ENCODE measurements at regions not wholly inside any gene's neighbourhood (a gene's known extent, or its start where the extent isn't known, plus 50 kb on each side); places are given as distances from the start of the nearest gene placed in this dataset.
A peak's percentile ranks its signal among the peaks of the same experiment; 100 is the strongest.

- Mint-ChIP-seq H3K27me3 (ENCODE audit: low read depth) (peaks cover 18% of the 10 kb centered on the region), H3K4me3 (no peak overlapping the region), H3K9me3 (peaks cover 20% of the 10 kb centered on the region), H3K36me3 (ENCODE audit: low read depth) (no peaks in the 10 kb centered on the region), H3K27ac (peak overlapping the region in 1 of 3 experiments; percentile 20), H3K4me1 (peaks cover 43% of the 10 kb centered on the region)
- no peak for TF ChIP-seq CTCF (IDR thresholded peaks at IDR 0.05; ENCODE audit: unreplicated experiment in 3 of 3)
Measured at GRCh38 chr2:239536186-239536585, 135.4 kb upstream of the HDAC4 start.

GRCh38 chr2:239535413-239536144 lies 134.8 kb upstream of the HDAC4 start:
- peaks cover 23% of the 10 kb centered on the region for H3K27me3 Mint-ChIP-seq (ENCODE audit: low read depth)

GRCh38 chr2:239534581-239535412 lies 134.0 kb upstream of the HDAC4 start:
- Mint-ChIP-seq H3K4me3 (no peak overlapping the region), H3K4me1 (peaks cover 44% of the 10 kb centered on the region), H3K36me3 (ENCODE audit: low read depth) (peaks cover 7% of the 10 kb centered on the region), H3K27me3 (ENCODE audit: low read depth) (peaks cover 28% of the 10 kb centered on the region), H3K9me3 (peaks cover 23% of the 10 kb centered on the region), H3K27ac (peak overlapping the region in 2 of 3 experiments; percentile 89 to 96)
- TF ChIP-seq CTCF (IDR thresholded peaks at IDR 0.05; ENCODE audit: unreplicated experiment in 3 of 3), result no peak

More at GRCh38 chr2:239535413-239536144, 134.8 kb upstream of the HDAC4 start:
- Mint-ChIP-seq H3K4me3 (no peak overlapping the region), H3K27ac (peak overlapping the region in 1 of 3 experiments; percentile 20), H3K36me3 (ENCODE audit: low read depth) (peaks cover 2% of the 10 kb centered on the region), H3K4me1 (peaks cover 43% of the 10 kb centered on the region), H3K9me3 (peaks cover 22% of the 10 kb centered on the region)
- TF ChIP-seq CTCF (IDR thresholded peaks at IDR 0.05; ENCODE audit: unreplicated experiment in 3 of 3), result no peak

GRCh38 chr2:239533569-239534316 lies 132.9 kb upstream of the HDAC4 start:
- H3K27me3 Mint-ChIP-seq (ENCODE audit: low read depth), result peaks cover 28% of the 10 kb centered on the region
- H3K4me1 Mint-ChIP-seq, result peaks cover 40% of the 10 kb centered on the region
- TF ChIP-seq CTCF (IDR thresholded peaks at IDR 0.05; ENCODE audit: unreplicated experiment in 3 of 3), result no peak
- H3K27ac Mint-ChIP-seq, result peak overlapping the region; percentile 58 to 96 (median 89)
- H3K9me3 Mint-ChIP-seq, result peaks cover 21% of the 10 kb centered on the region
- peak overlapping the region in 2 of 3 experiments; percentile 41 to 66 for H3K4me3 Mint-ChIP-seq
- H3K36me3 Mint-ChIP-seq (ENCODE audit: low read depth), result peaks cover 7% of the 10 kb centered on the region

- peaks cover 28% of the 10 kb centered on the region for H3K27me3 Mint-ChIP-seq (ENCODE audit: low read depth)
- peaks cover 37% of the 10 kb centered on the region for H3K4me1 Mint-ChIP-seq
- TF ChIP-seq CTCF (IDR thresholded peaks at IDR 0.05; ENCODE audit: unreplicated experiment in 3 of 3), result no peak
- peaks cover 21% of the 10 kb centered on the region for H3K9me3 Mint-ChIP-seq
- H3K36me3 Mint-ChIP-seq (ENCODE audit: low read depth), result peaks cover 7% of the 10 kb centered on the region
- no peak overlapping the region for H3K4me3 Mint-ChIP-seq
- peak overlapping the region; percentile 57 to 91 (median 89) for H3K27ac Mint-ChIP-seq
Measured at GRCh38 chr2:239532859-239533258, 132.0 kb upstream of the HDAC4 start.

Data from nephron (organoid).